SK-N-MC (cell line): ENCODE measurements at regions not wholly inside any gene's neighbourhood (a gene's known extent, or its start where the extent isn't known, plus 50 kb on each side); places are given as distances from the start of the nearest gene placed in this dataset.

ENCODE experiments used
- EZH2 ChIP-seq: fragments of 200-600 bp; sonication (generic); IDR thresholded peaks from one replicate; pipeline ENCODE4 v1.6.1; 2017; ENCODE audit warnings: antibody characterized with exemption
- POLR2AphosphoS5 ChIP-seq: IDR thresholded peaks from 2 replicates; pipeline ENCODE4 v1.6.1; 2012; ENCODE audit warnings: mild to moderate bottlenecking, low read depth, low read length, borderline replicate concordance

- TF ChIP-seq EZH2 (no peak), POLR2AphosphoS5 (no peak)
Measured at GRCh38 chr4:170425040-170425439, 335.3 kb upstream of the AADAT start.
